ENCODE measurements at regions not wholly inside any gene's neighbourhood (a gene's known extent, or its start where the extent isn't known, plus 50 kb on each side); places are given as distances from the start of the nearest gene placed in this dataset.

GRCh38 chr1:170354690-170355089 lies 177.3 kb upstream of the GORAB start:
- TF ChIP-seq POLR2A (IDR thresholded peaks at IDR 0.05) (no peak), CTCF (IDR thresholded peaks at IDR 0.05) (no peak)

All from right lobe of liver (tissue), 4 donors.